ENCODE measurements at regions not wholly inside any gene's neighbourhood (a gene's known extent, or its start where the extent isn't known, plus 50 kb on each side); places are given as distances from the start of the nearest gene placed in this dataset.

GRCh38 chr16:79728048-79728922, 127.7 kb upstream of the MAF start:
- no peak for DNase-seq

- no peak for DNase-seq
These were observed 126.4 kb upstream of the MAF start for GRCh38 chr16:79726902-79727301.

GRCh38 chr16:79725051-79725450, 124.5 kb upstream of the MAF start:
- DNase-seq: no peak

- DNase-seq: no peak
These were observed 123.1 kb upstream of the MAF start for GRCh38 chr16:79723583-79724168.

GRCh38 chr16:79721270-79721669, 120.7 kb upstream of the MAF start:
- DNase-seq: no peak

- DNase-seq: no peak
These were observed 117.0 kb upstream of the MAF start for GRCh38 chr16:79717333-79718137.

GRCh38 chr16:79716645-79717332, 116.3 kb upstream of the MAF start:
- no peak for DNase-seq

GRCh38 chr16:79715061-79715460, 114.5 kb upstream of the MAF start:
- DNase-seq: no peak

- no peak for DNase-seq
These were observed 113.9 kb upstream of the MAF start for GRCh38 chr16:79714440-79714839.

GRCh38 chr16:79713609-79714309, 113.2 kb upstream of the MAF start:
- no peak for DNase-seq

- DNase-seq: no peak
These were observed 111.7 kb upstream of the MAF start for GRCh38 chr16:79712276-79712675.

GRCh38 chr16:79707876-79708275, 107.3 kb upstream of the MAF start:
- DNase-seq: no peak

GRCh38 chr16:79703066-79703465, 102.5 kb upstream of the MAF start:
- no peak for DNase-seq

- DNase-seq: no peak
These were observed 97.8 kb upstream of the MAF start for GRCh38 chr16:79698341-79698753.

GRCh38 chr16:79697562-79698112, 97.1 kb upstream of the MAF start:
- DNase-seq: no peak

- no peak for DNase-seq
These were observed 90.5 kb upstream of the MAF start for GRCh38 chr16:79691007-79691406.

GRCh38 chr16:79690159-79690558, 89.6 kb upstream of the MAF start:
- DNase-seq: no peak

- no peak for DNase-seq
These were observed 87.0 kb upstream of the MAF start for GRCh38 chr16:79687249-79688130.

GRCh38 chr16:79685871-79686270, 85.3 kb upstream of the MAF start:
- no peak for DNase-seq

- no peak for DNase-seq
These were observed 78.8 kb upstream of the MAF start for GRCh38 chr16:79679334-79679733.
